ENCODE measurements at regions not wholly inside any gene's neighbourhood (a gene's known extent, or its start where the extent isn't known, plus 50 kb on each side); places are given as distances from the start of the nearest gene placed in this dataset.

GRCh38 chr12:24152270-24152669 is 202.8 kb upstream of the SOX5 start:
- DNase-seq (ENCODE audit: low spot score) = no peak
- H3K9me3 ChIP-seq (ENCODE audit: severe bottlenecking) = no peaks in the 10 kb centered on the region
- no peak overlapping the region for H3K27ac ChIP-seq (ENCODE audit: poor library complexity, severe bottlenecking)
- no peak overlapping the region for H3K4me3 ChIP-seq (ENCODE audit: severe bottlenecking)
- no peak for ATAC-seq (ENCODE audit: low read depth)
- TF ChIP-seq, protein P1, sequence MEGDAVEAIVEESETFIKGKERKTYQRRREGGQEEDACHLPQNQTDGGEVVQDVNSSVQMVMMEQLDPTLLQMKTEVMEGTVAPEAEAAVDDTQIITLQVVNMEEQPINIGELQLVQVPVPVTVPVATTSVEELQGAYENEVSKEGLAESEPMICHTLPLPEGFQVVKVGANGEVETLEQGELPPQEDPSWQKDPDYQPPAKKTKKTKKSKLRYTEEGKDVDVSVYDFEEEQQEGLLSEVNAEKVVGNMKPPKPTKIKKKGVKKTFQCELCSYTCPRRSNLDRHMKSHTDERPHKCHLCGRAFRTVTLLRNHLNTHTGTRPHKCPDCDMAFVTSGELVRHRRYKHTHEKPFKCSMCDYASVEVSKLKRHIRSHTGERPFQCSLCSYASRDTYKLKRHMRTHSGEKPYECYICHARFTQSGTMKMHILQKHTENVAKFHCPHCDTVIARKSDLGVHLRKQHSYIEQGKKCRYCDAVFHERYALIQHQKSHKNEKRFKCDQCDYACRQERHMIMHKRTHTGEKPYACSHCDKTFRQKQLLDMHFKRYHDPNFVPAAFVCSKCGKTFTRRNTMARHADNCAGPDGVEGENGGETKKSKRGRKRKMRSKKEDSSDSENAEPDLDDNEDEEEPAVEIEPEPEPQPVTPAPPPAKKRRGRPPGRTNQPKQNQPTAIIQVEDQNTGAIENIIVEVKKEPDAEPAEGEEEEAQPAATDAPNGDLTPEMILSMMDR (IDR thresholded peaks at IDR 0.05; ENCODE audit: poor library complexity, severe bottlenecking) = no peak
- no peaks in the 10 kb centered on the region for H3K27me3 ChIP-seq (ENCODE audit: insufficient read depth, poor library complexity, severe bottlenecking)
- no peaks in the 10 kb centered on the region for H3K36me3 ChIP-seq (ENCODE audit: low read depth)
- H3K4me1 ChIP-seq (ENCODE audit: insufficient read depth, poor library complexity, severe bottlenecking) = no peaks in the 10 kb centered on the region

DNA sequence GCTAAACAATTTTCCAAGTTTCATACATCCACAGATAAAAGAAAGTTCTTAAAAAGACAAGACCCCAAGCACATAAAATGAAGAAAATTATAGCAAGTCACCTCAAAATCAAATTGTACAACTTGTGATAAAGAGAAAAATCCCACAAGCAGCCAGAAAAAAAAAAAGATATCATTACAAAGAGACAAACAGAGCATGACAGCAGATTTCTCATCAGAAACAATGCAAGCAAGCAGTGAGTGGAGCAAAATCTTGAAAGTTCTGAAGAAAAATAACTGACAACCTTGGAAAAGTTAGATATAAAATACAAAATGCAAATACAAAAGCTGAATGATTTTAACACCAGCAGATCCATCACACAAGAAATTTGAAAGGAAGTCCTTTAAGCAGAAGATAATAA is 194.5 kb upstream of the SOX5 start:
- no peaks in the 10 kb centered on the region for H3K36me3 ChIP-seq (ENCODE audit: low read depth)
- H3K9me3 ChIP-seq (ENCODE audit: severe bottlenecking) = no peaks in the 10 kb centered on the region
- TF ChIP-seq, protein P1 (IDR thresholded peaks at IDR 0.05; ENCODE audit: poor library complexity, severe bottlenecking) = no peak
- ATAC-seq (ENCODE audit: low read depth) = no peak
- H3K27me3 ChIP-seq (ENCODE audit: insufficient read depth, poor library complexity, severe bottlenecking) = no peaks in the 10 kb centered on the region
- no peak overlapping the region for H3K4me3 ChIP-seq (ENCODE audit: severe bottlenecking)
- no peak for DNase-seq (ENCODE audit: low spot score)
- no peak overlapping the region for H3K27ac ChIP-seq (ENCODE audit: poor library complexity, severe bottlenecking)
- H3K4me1 ChIP-seq (ENCODE audit: insufficient read depth, poor library complexity, severe bottlenecking) = no peaks in the 10 kb centered on the region

GRCh38 chr12:24139035-24139434 is 189.6 kb upstream of the SOX5 start:
- no peaks in the 10 kb centered on the region for H3K36me3 ChIP-seq (ENCODE audit: low read depth)
- TF ChIP-seq, protein P1 (IDR thresholded peaks at IDR 0.05; ENCODE audit: poor library complexity, severe bottlenecking) = no peak
- no peak overlapping the region for H3K27ac ChIP-seq (ENCODE audit: poor library complexity, severe bottlenecking)
- no peak overlapping the region for H3K4me3 ChIP-seq (ENCODE audit: severe bottlenecking)
- ATAC-seq (ENCODE audit: low read depth) = no peak
- no peaks in the 10 kb centered on the region for H3K4me1 ChIP-seq (ENCODE audit: insufficient read depth, poor library complexity, severe bottlenecking)
- DNase-seq (ENCODE audit: low spot score) = no peak
- H3K9me3 ChIP-seq (ENCODE audit: severe bottlenecking) = no peaks in the 10 kb centered on the region
- no peaks in the 10 kb centered on the region for H3K27me3 ChIP-seq (ENCODE audit: insufficient read depth, poor library complexity, severe bottlenecking)

- no peaks in the 10 kb centered on the region for H3K4me1 ChIP-seq (ENCODE audit: insufficient read depth, poor library complexity, severe bottlenecking)
- H3K27ac ChIP-seq (ENCODE audit: poor library complexity, severe bottlenecking) = no peak overlapping the region
- no peak overlapping the region for H3K4me3 ChIP-seq (ENCODE audit: severe bottlenecking)
- no peak for ATAC-seq (ENCODE audit: low read depth)
- no peaks in the 10 kb centered on the region for H3K27me3 ChIP-seq (ENCODE audit: insufficient read depth, poor library complexity, severe bottlenecking)
- DNase-seq (ENCODE audit: low spot score) = no peak
- no peaks in the 10 kb centered on the region for H3K9me3 ChIP-seq (ENCODE audit: severe bottlenecking)
- H3K36me3 ChIP-seq (ENCODE audit: low read depth) = no peaks in the 10 kb centered on the region
- TF ChIP-seq, protein P1 (IDR thresholded peaks at IDR 0.05; ENCODE audit: poor library complexity, severe bottlenecking) = no peak
Measured at GRCh38 chr12:24138041-24138440, 188.6 kb upstream of the SOX5 start.

DNA sequence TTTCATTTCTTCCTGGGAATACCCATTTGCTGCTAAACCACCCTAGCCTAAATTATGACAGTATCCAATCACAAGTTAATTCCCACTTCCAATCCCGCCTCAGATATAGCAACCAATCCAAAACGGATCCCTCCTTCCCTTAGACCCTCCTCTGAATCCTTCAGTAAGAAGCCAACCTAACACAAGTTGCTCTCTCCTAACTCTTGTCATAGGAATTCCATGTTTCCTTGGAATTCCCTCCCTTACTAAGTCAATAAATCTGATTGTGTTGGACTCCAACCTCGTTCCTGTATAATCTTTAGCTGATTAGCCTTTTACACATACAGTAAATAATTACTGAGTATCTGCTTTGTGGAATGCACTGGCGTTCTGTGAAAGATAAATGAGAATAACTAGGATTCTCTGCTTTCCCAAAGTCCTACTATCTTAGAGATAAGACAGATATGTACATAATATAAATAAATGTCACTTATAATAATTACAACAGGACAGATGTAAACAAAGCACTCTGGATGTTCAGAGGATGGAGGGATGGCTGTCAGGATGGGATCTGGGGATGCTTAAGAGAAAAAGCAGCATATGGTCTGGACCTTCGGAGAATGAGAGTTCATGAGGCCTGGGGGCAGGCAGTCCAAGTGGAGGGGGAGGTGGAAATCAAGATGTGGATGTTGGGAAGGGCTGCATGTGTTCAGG is 185.8 kb upstream of the SOX5 start:
- ATAC-seq (ENCODE audit: low read depth) (no peak), DNase-seq (ENCODE audit: low spot score) (no peak)
- no peak overlapping the region for H3K27ac ChIP-seq (ENCODE audit: poor library complexity, severe bottlenecking)
- no peak overlapping the region for H3K4me3 ChIP-seq (ENCODE audit: severe bottlenecking)
- no peaks in the 10 kb centered on the region for H3K36me3 ChIP-seq (ENCODE audit: low read depth)
- no peaks in the 10 kb centered on the region for H3K4me1 ChIP-seq (ENCODE audit: insufficient read depth, poor library complexity, severe bottlenecking)
- TF ChIP-seq, protein P1 (IDR thresholded peaks at IDR 0.05; ENCODE audit: poor library complexity, severe bottlenecking) = no peak
- H3K27me3 ChIP-seq (ENCODE audit: insufficient read depth, poor library complexity, severe bottlenecking) = no peaks in the 10 kb centered on the region
- H3K9me3 ChIP-seq (ENCODE audit: severe bottlenecking) = no peaks in the 10 kb centered on the region

Measured in RWPE2 (cell line).